Tibial nerve (tissue), 4 donors: ENCODE measurements at regions not wholly inside any gene's neighbourhood (a gene's known extent, or its start where the extent isn't known, plus 50 kb on each side); places are given as distances from the start of the nearest gene placed in this dataset.

Experiments
- DNase-seq, 2 donors: peaks; one replicate each; pipeline ENCODE4 v3.0.0-alpha.2; 2019; ENCODE audit warnings: low spot score in 2 of 2
- H3K27ac ChIP-seq, 4 donors: fragments of 200-600 bp; sonication (generic) in 3 of 4; one replicate each; pipeline ENCODE4 v1.5.1; 2017 to 2019; ENCODE audit warnings: mild to moderate bottlenecking in 1 of 4
- H3K27me3 ChIP-seq, 2 donors: fragments of 200-600 bp; sonication (generic) in 1 of 2; one replicate each; pipeline versions ENCODE4 v1.5.1 to v1.6.0; 2017 to 2019
- H3K36me3 ChIP-seq, 3 donors: fragments of 200-600 bp; sonication (generic); one replicate each; pipeline ENCODE4 v1.5.1; 2018 to 2019
- H3K4me1 ChIP-seq, 4 donors: fragments of 200-600 bp; sonication (generic) in 3 of 4; one replicate each; pipeline ENCODE4 v1.5.1; 2017 to 2019
- H3K4me3 ChIP-seq, 4 donors: fragments of 200-600 bp; sonication (generic) in 3 of 4; one replicate each; pipeline ENCODE4 v1.5.1; 2017 to 2019; ENCODE audit warnings: mild to moderate bottlenecking in 1 of 4, moderate library complexity in 1 of 4
- H3K9me3 ChIP-seq, 4 donors: fragments of 200-600 bp; sonication (generic) in 3 of 4; one replicate each; pipeline ENCODE4 v1.5.1; 2017 to 2019
- EP300 ChIP-seq, 2 donors: sonication (generic); formaldehyde crosslinking; IDR thresholded peaks; one replicate each; pipeline ENCODE4 v1.6.1; 2017; ENCODE audit warnings: antibody characterized with exemption in 2 of 2, mild to moderate bottlenecking in 1 of 2
- POLR2A ChIP-seq, 2 donors: fragments of 450-650 bp; IDR thresholded peaks; one replicate each; pipeline ENCODE4 v1.6.1; 2017; ENCODE audit warnings: antibody characterized with exemption in 2 of 2, mild to moderate bottlenecking in 2 of 2, moderate library complexity in 2 of 2
- WGBS, 2 donors: methylation state at CpG; one replicate each; pipeline ENCODE4 v1.1.5; 2018; 5-methylcytosine and 5-hydroxymethylcytosine counted together
- TF ChIP-seq, protein P1 (sequence below), 5 experiments: fragments of 200-600 bp in 3 of 5; fragments of 450-650 bp in 2 of 5; sonication (generic) in 3 of 5; IDR thresholded peaks; one replicate each; pipeline ENCODE4 v1.5.1; 2016 to 2019; ENCODE audit warnings: antibody characterized with exemption in 5 of 5, mild to moderate bottlenecking in 3 of 5, moderate library complexity in 2 of 5

DNA sequence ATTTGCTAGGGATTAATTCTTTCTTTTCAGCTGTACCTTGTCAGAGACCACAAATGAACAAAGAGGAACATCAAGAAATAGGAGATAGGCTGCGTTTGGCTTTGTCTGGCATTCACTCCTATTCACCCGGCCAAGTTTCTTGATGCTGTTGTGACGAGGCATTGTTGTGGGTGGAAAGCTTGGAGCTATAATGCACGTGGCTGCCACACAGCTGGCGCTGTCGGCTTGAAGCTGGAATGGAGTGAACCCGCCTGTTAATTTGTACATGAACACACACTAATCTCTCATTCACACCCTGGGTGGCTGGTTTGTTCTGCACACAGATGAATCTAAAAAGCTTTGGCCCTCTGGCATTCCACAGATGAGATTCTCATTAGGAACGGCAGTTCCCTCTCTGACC lies 274.9 kb upstream of the GYPC start:
- Histone ChIP-seq H3K9me3 (peaks cover 0 to 5% (median 2%) of the 10 kb centered on the region in 4 donors), H3K27ac (no peak overlapping the region), H3K27me3 (no peaks in the 10 kb centered on the region), H3K36me3 (no peaks in the 10 kb centered on the region), H3K4me3 (no peak overlapping the region), H3K4me1 (no peaks in the 10 kb centered on the region)
- DNase-seq = no peak
- 68 to 79% methylated on average over 8 of the region's 8 CpGs for WGBS, 2 donors
- TF ChIP-seq POLR2A (IDR thresholded peaks at IDR 0.05) (no peak), EP300 (IDR thresholded peaks at IDR 0.05) (no peak)
- TF ChIP-seq, protein P1, sequence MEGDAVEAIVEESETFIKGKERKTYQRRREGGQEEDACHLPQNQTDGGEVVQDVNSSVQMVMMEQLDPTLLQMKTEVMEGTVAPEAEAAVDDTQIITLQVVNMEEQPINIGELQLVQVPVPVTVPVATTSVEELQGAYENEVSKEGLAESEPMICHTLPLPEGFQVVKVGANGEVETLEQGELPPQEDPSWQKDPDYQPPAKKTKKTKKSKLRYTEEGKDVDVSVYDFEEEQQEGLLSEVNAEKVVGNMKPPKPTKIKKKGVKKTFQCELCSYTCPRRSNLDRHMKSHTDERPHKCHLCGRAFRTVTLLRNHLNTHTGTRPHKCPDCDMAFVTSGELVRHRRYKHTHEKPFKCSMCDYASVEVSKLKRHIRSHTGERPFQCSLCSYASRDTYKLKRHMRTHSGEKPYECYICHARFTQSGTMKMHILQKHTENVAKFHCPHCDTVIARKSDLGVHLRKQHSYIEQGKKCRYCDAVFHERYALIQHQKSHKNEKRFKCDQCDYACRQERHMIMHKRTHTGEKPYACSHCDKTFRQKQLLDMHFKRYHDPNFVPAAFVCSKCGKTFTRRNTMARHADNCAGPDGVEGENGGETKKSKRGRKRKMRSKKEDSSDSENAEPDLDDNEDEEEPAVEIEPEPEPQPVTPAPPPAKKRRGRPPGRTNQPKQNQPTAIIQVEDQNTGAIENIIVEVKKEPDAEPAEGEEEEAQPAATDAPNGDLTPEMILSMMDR (IDR thresholded peaks at IDR 0.05) = no peak

DNA sequence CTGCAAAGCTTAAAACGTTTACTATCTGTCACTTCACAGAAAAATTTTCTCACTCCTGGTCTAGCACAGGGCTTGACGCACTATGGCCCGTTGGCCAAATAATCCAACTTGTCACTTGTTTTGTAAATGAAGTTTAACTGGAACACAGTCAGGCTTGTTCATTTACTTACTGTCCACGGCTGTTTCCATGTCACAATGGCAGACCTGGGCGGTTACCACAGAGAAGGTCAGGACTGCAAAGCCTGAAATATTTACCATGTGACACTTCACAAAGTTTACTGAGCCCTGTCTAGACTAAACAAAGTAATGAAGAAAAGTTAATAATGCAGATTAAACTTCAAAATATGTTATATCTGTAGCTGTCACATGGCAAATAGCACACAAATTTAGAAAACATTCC lies 273.0 kb upstream of the GYPC start:
- TF ChIP-seq, protein P1 (IDR thresholded peaks at IDR 0.05) = no peak
- no peak for TF ChIP-seq EP300 (IDR thresholded peaks at IDR 0.05)
- TF ChIP-seq POLR2A (IDR thresholded peaks at IDR 0.05) = no peak
- DNase-seq = no peak
- WGBS, 2 donors = 78 to 79% methylated on average over 5 of the region's 5 CpGs
- Histone ChIP-seq H3K27me3 (no peaks in the 10 kb centered on the region), H3K36me3 (no peaks in the 10 kb centered on the region), H3K4me1 (no peaks in the 10 kb centered on the region), H3K9me3 (peaks cover 0 to 11% (median 5%) of the 10 kb centered on the region in 4 donors), H3K27ac (no peak overlapping the region), H3K4me3 (no peak overlapping the region)

DNA sequence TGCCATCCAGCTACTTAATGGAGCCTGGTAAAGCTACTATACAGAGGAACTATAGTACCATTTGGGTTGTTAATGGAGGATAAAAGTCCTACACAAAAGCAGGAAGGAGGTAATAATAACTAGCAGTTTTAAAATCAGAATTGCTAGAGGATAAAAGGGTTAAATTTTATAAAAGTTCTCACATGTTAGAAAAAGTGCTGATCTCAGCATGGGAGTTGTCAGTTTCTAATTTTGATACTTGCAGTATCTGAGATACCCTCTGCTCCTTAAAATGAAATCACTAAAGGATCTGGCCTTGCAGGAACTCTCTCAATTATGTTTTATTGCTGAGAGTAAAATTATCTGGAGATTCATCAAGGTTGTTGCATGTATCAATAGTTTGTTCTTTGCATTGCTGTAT lies 272.2 kb upstream of the GYPC start:
- H3K27ac ChIP-seq = no peak overlapping the region

DNA sequence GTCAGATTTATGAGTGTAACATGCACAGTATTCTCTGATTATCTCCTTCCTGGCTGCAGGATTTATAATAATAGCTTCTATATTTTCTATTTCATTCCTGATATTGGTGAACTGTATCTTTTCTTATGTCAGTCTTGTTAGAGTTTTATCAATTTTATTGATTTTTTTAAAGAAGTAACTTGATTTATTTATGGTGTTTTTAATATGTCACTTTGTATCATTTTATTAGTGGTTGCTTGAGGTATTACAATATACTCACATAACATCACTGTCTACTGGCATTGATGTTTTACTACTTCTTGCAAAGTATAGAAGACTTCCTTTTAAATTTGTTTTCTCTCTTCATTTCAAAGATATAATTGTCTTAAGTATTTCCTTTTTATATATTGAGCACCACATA lies 270.5 kb upstream of the GYPC start:
- no peak overlapping the region for H3K4me3 ChIP-seq
- H3K4me1 ChIP-seq = no peaks in the 10 kb centered on the region

More for the DNA sequence above, 272.2 kb upstream of the GYPC start:
- Histone ChIP-seq H3K36me3 (no peaks in the 10 kb centered on the region), H3K4me3 (no peak overlapping the region), H3K27me3 (no peaks in the 10 kb centered on the region), H3K9me3 (peaks cover 0 to 12% (median 6%) of the 10 kb centered on the region in 4 donors), H3K4me1 (no peaks in the 10 kb centered on the region)
- TF ChIP-seq, protein P1 (IDR thresholded peaks at IDR 0.05) = no peak
- TF ChIP-seq EP300 (IDR thresholded peaks at IDR 0.05) (no peak), POLR2A (IDR thresholded peaks at IDR 0.05) (no peak)
- no peak for DNase-seq

GRCh38 chr2:126385983-126386382 lies 270.0 kb upstream of the GYPC start:
- Histone ChIP-seq H3K27ac (no peak overlapping the region), H3K9me3 (peaks cover 0 to 12% (median 6%) of the 10 kb centered on the region in 4 donors), H3K36me3 (no peaks in the 10 kb centered on the region), H3K4me1 (no peaks in the 10 kb centered on the region), H3K27me3 (no peaks in the 10 kb centered on the region), H3K4me3 (no peak overlapping the region)
- TF ChIP-seq POLR2A (IDR thresholded peaks at IDR 0.05) (no peak), EP300 (IDR thresholded peaks at IDR 0.05) (no peak)
- TF ChIP-seq, protein P1 (IDR thresholded peaks at IDR 0.05) = no peak
- DNase-seq = no peak

More for the DNA sequence above, 270.5 kb upstream of the GYPC start:
- TF ChIP-seq EP300 (IDR thresholded peaks at IDR 0.05) = no peak
- TF ChIP-seq, protein P1 (IDR thresholded peaks at IDR 0.05) = no peak
- TF ChIP-seq POLR2A (IDR thresholded peaks at IDR 0.05) = no peak
- Histone ChIP-seq H3K27me3 (no peaks in the 10 kb centered on the region), H3K27ac (no peak overlapping the region), H3K9me3 (peaks cover 0 to 12% (median 6%) of the 10 kb centered on the region in 4 donors), H3K36me3 (no peaks in the 10 kb centered on the region)
- no peak for DNase-seq
